ENCODE measurements at regions not wholly inside any gene's neighbourhood (a gene's known extent, or its start where the extent isn't known, plus 50 kb on each side); places are given as distances from the start of the nearest gene placed in this dataset.

GRCh38 chrX:10103023-10103422 is 53.8 kb upstream of the CLCN4 start:
- H2AFZ ChIP-seq (ENCODE audit: low read depth, low read length), result no peak overlapping the region
- no peaks in the 10 kb centered on the region for H4K20me1 ChIP-seq (ENCODE audit: insufficient read depth, low read length)
- no peaks in the 10 kb centered on the region for H3K4me1 ChIP-seq (ENCODE audit: insufficient read depth, low read length)
- Mint-ChIP-seq H3K27me3 (ENCODE audit: low read depth, unreplicated experiment) (no peaks in the 10 kb centered on the region), H3K9me3 (ENCODE audit: unreplicated experiment) (no peaks in the 10 kb centered on the region), H3K4me3 (ENCODE audit: unreplicated experiment) (no peak overlapping the region), H3K4me1 (ENCODE audit: low read depth, unreplicated experiment) (no peaks in the 10 kb centered on the region), H3K36me3 (ENCODE audit: low read depth, unreplicated experiment) (peaks cover 17% of the 10 kb centered on the region), H3K27ac (ENCODE audit: unreplicated experiment) (no peak overlapping the region)
- H3K9ac ChIP-seq (ENCODE audit: low read length), result no peak overlapping the region
- FAIRE-seq, result peak; percentile 32
- peak; percentile 60 for DNase-seq (ENCODE audit: low read depth)
- H3K27ac ChIP-seq (ENCODE audit: low read depth, low read length), result peak overlapping the region; percentile 25
- TF ChIP-seq CTCF (IDR thresholded peaks at IDR 0.05; ENCODE audit: insufficient read depth, low read depth, low read length) (no peak), EZH2 (IDR thresholded peaks at IDR 0.05; ENCODE audit: insufficient read depth, low read length) (no peak)
- H3K79me2 ChIP-seq (ENCODE audit: insufficient read depth, low read length), result no peaks in the 10 kb centered on the region
- no peaks in the 10 kb centered on the region for H3K36me3 ChIP-seq (ENCODE audit: insufficient read depth, low read length)
- H3K4me3 ChIP-seq (ENCODE audit: insufficient read depth, low read depth, low read length), result no peak overlapping the region
- no peak overlapping the region for H3K4me2 ChIP-seq (ENCODE audit: low read length)
- H3K9me3 ChIP-seq (ENCODE audit: insufficient read depth, low read depth, low read length), result no peaks in the 10 kb centered on the region
- no peaks in the 10 kb centered on the region for H3K27me3 ChIP-seq (ENCODE audit: insufficient read depth, low read length)

- Histone ChIP-seq H2AFZ (ENCODE audit: low read depth, low read length) (no peak overlapping the region), H3K27me3 (ENCODE audit: insufficient read depth, low read length) (no peaks in the 10 kb centered on the region), H3K27ac (ENCODE audit: low read depth, low read length) (no peak overlapping the region), H3K36me3 (ENCODE audit: insufficient read depth, low read length) (no peaks in the 10 kb centered on the region), H3K4me1 (ENCODE audit: insufficient read depth, low read length) (no peaks in the 10 kb centered on the region), H4K20me1 (ENCODE audit: insufficient read depth, low read length) (no peaks in the 10 kb centered on the region), H3K4me2 (ENCODE audit: low read length) (no peak overlapping the region), H3K9me3 (ENCODE audit: insufficient read depth, low read depth, low read length) (no peaks in the 10 kb centered on the region), H3K79me2 (ENCODE audit: insufficient read depth, low read length) (no peaks in the 10 kb centered on the region), H3K4me3 (ENCODE audit: insufficient read depth, low read depth, low read length) (no peak overlapping the region), H3K9ac (ENCODE audit: low read length) (no peak overlapping the region)
- FAIRE-seq, result no peak
- TF ChIP-seq CTCF (IDR thresholded peaks at IDR 0.05; ENCODE audit: insufficient read depth, low read depth, low read length), result no peak
- TF ChIP-seq EZH2 (IDR thresholded peaks at IDR 0.05; ENCODE audit: insufficient read depth, low read length), result no peak
- no peak for DNase-seq (ENCODE audit: low read depth)
- Mint-ChIP-seq H3K4me1 (ENCODE audit: low read depth, unreplicated experiment) (no peaks in the 10 kb centered on the region), H3K36me3 (ENCODE audit: low read depth, unreplicated experiment) (peaks cover 13% of the 10 kb centered on the region), H3K4me3 (ENCODE audit: unreplicated experiment) (no peak overlapping the region), H3K9me3 (ENCODE audit: unreplicated experiment) (no peaks in the 10 kb centered on the region), H3K27ac (ENCODE audit: unreplicated experiment) (no peak overlapping the region), H3K27me3 (ENCODE audit: low read depth, unreplicated experiment) (no peaks in the 10 kb centered on the region)
Measured at GRCh38 chrX:10104958-10105658, 51.7 kb upstream of the CLCN4 start.

DNA sequence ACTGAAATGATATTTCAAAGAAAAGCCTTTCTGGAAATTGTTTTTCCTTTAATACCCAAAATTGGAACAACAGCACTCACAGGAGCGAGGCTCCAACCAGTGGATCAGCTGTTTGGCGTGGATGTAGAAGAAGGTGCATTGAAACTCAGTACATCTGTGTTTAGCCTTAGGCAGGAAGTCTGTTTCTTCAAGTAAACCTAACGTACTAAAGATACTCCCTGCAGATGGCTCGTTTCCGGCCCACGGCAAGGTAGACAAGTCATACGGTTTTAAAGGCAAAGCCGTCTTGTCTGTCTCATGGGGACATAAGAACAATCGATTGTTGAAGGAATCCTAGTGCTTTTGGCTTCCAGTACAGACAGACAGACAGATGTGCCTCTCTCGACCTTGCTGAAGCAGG is 50.0 kb upstream of the CLCN4 start:
- FAIRE-seq (no peak), DNase-seq (ENCODE audit: low read depth) (no peak)
- H3K4me3 Mint-ChIP-seq (ENCODE audit: unreplicated experiment), result no peak overlapping the region
- Histone ChIP-seq H3K27ac (ENCODE audit: low read depth, low read length) (no peak overlapping the region), H3K4me1 (ENCODE audit: insufficient read depth, low read length) (no peaks in the 10 kb centered on the region), H3K36me3 (ENCODE audit: insufficient read depth, low read length) (no peaks in the 10 kb centered on the region), H3K4me3 (ENCODE audit: insufficient read depth, low read depth, low read length) (no peak overlapping the region), H2AFZ (ENCODE audit: low read depth, low read length) (no peak overlapping the region), H4K20me1 (ENCODE audit: insufficient read depth, low read length) (no peaks in the 10 kb centered on the region), H3K4me2 (ENCODE audit: low read length) (no peak overlapping the region), H3K9me3 (ENCODE audit: insufficient read depth, low read depth, low read length) (no peaks in the 10 kb centered on the region), H3K79me2 (ENCODE audit: insufficient read depth, low read length) (no peaks in the 10 kb centered on the region), H3K27me3 (ENCODE audit: insufficient read depth, low read length) (no peaks in the 10 kb centered on the region), H3K9ac (ENCODE audit: low read length) (no peak overlapping the region)
- no peaks in the 10 kb centered on the region for H3K27me3 Mint-ChIP-seq (ENCODE audit: low read depth, unreplicated experiment)
- H3K36me3 Mint-ChIP-seq (ENCODE audit: low read depth, unreplicated experiment), result peaks cover 13% of the 10 kb centered on the region
- H3K4me1 Mint-ChIP-seq (ENCODE audit: low read depth, unreplicated experiment), result no peaks in the 10 kb centered on the region
- no peaks in the 10 kb centered on the region for H3K9me3 Mint-ChIP-seq (ENCODE audit: unreplicated experiment)
- no peak for TF ChIP-seq CTCF (IDR thresholded peaks at IDR 0.05; ENCODE audit: insufficient read depth, low read depth, low read length)
- TF ChIP-seq EZH2 (IDR thresholded peaks at IDR 0.05; ENCODE audit: insufficient read depth, low read length), result no peak
- no peak overlapping the region for H3K27ac Mint-ChIP-seq (ENCODE audit: unreplicated experiment)
